HCT116 (cell line): ENCODE measurements at regions not wholly inside any gene's neighbourhood (a gene's known extent, or its start where the extent isn't known, plus 50 kb on each side); places are given as distances from the start of the nearest gene placed in this dataset.

ENCODE experiments used
- ATAC-seq: fragments of 200-7000 bp; cut with Tn5 transposase; 2 replicates; pipeline ENCODE4 v1.9.1; 2020; ENCODE audit warnings: mild to moderate bottlenecking, moderate library complexity
- BruUV-seq: library from RNA; stranded (reverse); fragments of 400-500 nt; replicated peaks from 2 replicates; lab custom pipeline; 2021; lab: Mats Ljungman, UMichigan
- CTCF ChIA-PET: fragments of 300-600 bp; sonication (Branson Sonifier 250); formaldehyde crosslinking; loops from one replicate; lab custom pipeline; 2021; ENCODE audit warnings: antibody characterized with exemption; lab: Charles Lee
- POLR2A ChIA-PET: fragments of 300-600, 350-600 bp; sonication (Branson Sonifier 250); formaldehyde crosslinking; loops from one replicate; lab custom pipeline; 2021; ENCODE audit warnings: antibody characterized with exemption; lab: Charles Lee
- RAD21 ChIA-PET, 2 experiments: fragments of 300-600 bp; sonication (Branson Sonifier 250); formaldehyde crosslinking; loops; one replicate each; lab custom pipeline; 2023; ENCODE audit warnings: low total read pairs in 2 of 2; ENCODE audit not compliant: uncharacterized antibody in 2 of 2, unreplicated experiment in 2 of 2, low non-redundant PET in 1 of 2; lab: Charles Lee
- DNase-seq: peaks from one replicate; pipeline ENCODE4 v3.0.0-alpha.2; 2010; ENCODE audit warnings: low read depth, low spot score
- H2AFZ ChIP-seq: fragments of 200-600 bp; shearing (Covaris generic), sonication (generic); 2 replicates; pipeline ENCODE4 v1.6.1; 2017; ENCODE audit warnings: low read depth, mixed run types, mixed read lengths, antibody characterized with exemption, low read length; ENCODE audit not compliant: poor library complexity, severe bottlenecking
- H3K27ac ChIP-seq: 2 replicates; pipeline ENCODE4 v1.5.1; 2012; ENCODE audit warnings: low read depth, low read length
- H3K27me3 ChIP-seq: fragments of 200-600 bp; sonication (generic); 2 replicates; pipeline ENCODE4 v1.6.1; 2016; ENCODE audit warnings: mixed run types, low read length, mixed read lengths; ENCODE audit not compliant: insufficient read depth
- H3K36me3 ChIP-seq, 2 experiments: fragments of 200-500 bp in 1 of 2; fragments of 200-600 bp in 1 of 2; sonication (Bioruptor generic) in 1 of 2; sonication (generic) in 1 of 2; 2 replicates each; pipeline versions ENCODE4 v1.5.1 to v1.6.1; 2014 to 2016; ENCODE audit warnings: low read length in 2 of 2, inconsistent platforms in 1 of 2, mixed read lengths in 1 of 2, mixed run types in 1 of 2; ENCODE audit not compliant: insufficient read depth in 2 of 2, control insufficient read depth in 1 of 2
- H3K4me1 ChIP-seq, 2 experiments: fragments of 200-600 bp in 1 of 2; sonication (generic) in 1 of 2; 2 replicates each; pipeline versions ENCODE4 v1.5.1 to v1.6.1; 2012 to 2017; ENCODE audit warnings: low read length in 2 of 2, inconsistent platforms in 1 of 2, mild to moderate bottlenecking in 1 of 2, mixed read lengths in 1 of 2, mixed run types in 1 of 2, moderate library complexity in 1 of 2; ENCODE audit not compliant: insufficient read depth in 2 of 2, control insufficient read depth in 1 of 2
- H3K4me2 ChIP-seq: fragments of 200-600 bp; sonication (generic); 2 replicates; pipeline ENCODE4 v1.6.1; 2017; ENCODE audit warnings: mixed run types, low read length, mixed read lengths
- H3K4me3 ChIP-seq, 2 experiments: fragments of 200-600 bp in 1 of 2; sonication (generic) in 1 of 2; replicated peaks in 1 of 2; 2 replicates each; pipeline ENCODE4 v1.5.1; 2011 to 2016; ENCODE audit warnings: low read length in 2 of 2, control low read depth in 1 of 2, low read depth in 1 of 2, mild to moderate bottlenecking in 1 of 2, mixed read lengths in 1 of 2, mixed run types in 1 of 2
- H3K79me2 ChIP-seq: fragments of 200-600 bp; sonication (generic); 2 replicates; pipeline ENCODE4 v1.6.1; 2017; ENCODE audit warnings: mild to moderate bottlenecking, mixed run types, low read length, moderate library complexity, mixed read lengths; ENCODE audit not compliant: insufficient read depth
- H3K9ac ChIP-seq: fragments of 200-600 bp; sonication (generic); 2 replicates; pipeline ENCODE4 v1.6.1; 2016; ENCODE audit warnings: low read length, mixed read lengths
- H3K9me2 ChIP-seq: fragments of 200-600 bp; sonication (generic), shearing (Covaris generic); 2 replicates; pipeline ENCODE4 v1.6.1; 2017; ENCODE audit warnings: mixed run types, mild to moderate bottlenecking, moderate library complexity; ENCODE audit not compliant: insufficient read depth
- H3K9me3 ChIP-seq, 2 experiments: fragments of 200-500 bp in 1 of 2; fragments of 200-600 bp in 1 of 2; sonication (Bioruptor generic) in 1 of 2; sonication (generic) in 1 of 2; 2 replicates each; pipeline ENCODE4 v1.6.1; 2014 to 2017; ENCODE audit warnings: low read length in 2 of 2, mixed read lengths in 2 of 2, inconsistent platforms in 1 of 2, low read depth in 1 of 2, mild to moderate bottlenecking in 1 of 2, mixed run types in 1 of 2, moderate library complexity in 1 of 2; ENCODE audit not compliant: control insufficient read depth in 1 of 2, insufficient read depth in 1 of 2
- H4K20me1 ChIP-seq: fragments of 200-600 bp; sonication (generic), shearing (Covaris generic); 2 replicates; pipeline ENCODE4 v1.6.1; 2017; ENCODE audit warnings: mixed run types, mild to moderate bottlenecking, moderate library complexity; ENCODE audit not compliant: insufficient read depth
- ATF3 ChIP-seq: IDR thresholded peaks from 2 replicates; pipeline ENCODE4 v1.6.1; 2012
- CBX3 ChIP-seq: IDR thresholded peaks from 2 replicates; pipeline ENCODE4 v1.6.1; 2012; ENCODE audit warnings: low read depth
- CEBPB ChIP-seq: IDR thresholded peaks from 2 replicates; pipeline ENCODE4 v1.6.1; 2012; ENCODE audit warnings: low read depth
- CTCF ChIP-seq, 3 experiments: fragments of 200-600 bp in 1 of 3; sonication (generic) in 1 of 3; IDR thresholded peaks in 2 of 3; conservative IDR thresholded peaks in 1 of 3; 2 replicates each; pipeline ENCODE4 v1.5.1; 2012 to 2017; ENCODE audit warnings: low read depth in 2 of 3, low read length in 2 of 3, antibody characterized with exemption in 1 of 3, borderline replicate concordance in 1 of 3, control low read depth in 1 of 3, mild to moderate bottlenecking in 1 of 3, mixed read lengths in 1 of 3, mixed run types in 1 of 3, moderate library complexity in 1 of 3; ENCODE audit not compliant: insufficient read depth in 1 of 3
- EGR1 ChIP-seq: IDR thresholded peaks from 2 replicates; pipeline ENCODE4 v1.6.1; 2012; ENCODE audit warnings: low read depth
- EZH2 ChIP-seq: fragments of 200-600 bp; sonication (generic); IDR thresholded peaks from 2 replicates; pipeline ENCODE4 v1.6.1; 2017; ENCODE audit warnings: antibody characterized with exemption, mixed run types
- EZH2phosphoT487 ChIP-seq: fragments of 200-600 bp; IDR thresholded peaks from 2 replicates; pipeline ENCODE4 v1.6.1; 2018; ENCODE audit warnings: antibody characterized with exemption, borderline replicate concordance
- JUND ChIP-seq: IDR thresholded peaks from 2 replicates; pipeline ENCODE4 v1.6.1; 2012
- MAX ChIP-seq: IDR thresholded peaks from 2 replicates; pipeline ENCODE4 v1.6.1; 2012
- POLR2A ChIP-seq: IDR thresholded peaks from 2 replicates; pipeline ENCODE4 v1.7.0; 2011; ENCODE audit warnings: borderline replicate concordance; ENCODE audit not compliant: insufficient read depth, insufficient read length; ENCODE audit errors: extremely low read depth
- SIN3A ChIP-seq: IDR thresholded peaks from 2 replicates; pipeline ENCODE4 v1.6.1; 2012; ENCODE audit warnings: low read depth
- SRF ChIP-seq: IDR thresholded peaks from 2 replicates; pipeline ENCODE4 v1.6.1; 2012; ENCODE audit warnings: low read depth
- TCF7L2 ChIP-seq: IDR thresholded peaks from 2 replicates; pipeline ENCODE4 v1.7.0; 2011; ENCODE audit warnings: borderline replicate concordance, inconsistent platforms; ENCODE audit not compliant: insufficient read depth, insufficient read length; ENCODE audit errors: extremely low read depth
- YY1 ChIP-seq: IDR thresholded peaks from 2 replicates; pipeline ENCODE4 v1.6.1; 2011; ENCODE audit warnings: low read length, low read depth, moderate library complexity, mild to moderate bottlenecking; ENCODE audit not compliant: insufficient replicate concordance; ENCODE audit errors: extremely low read depth
- ZBTB33 ChIP-seq: IDR thresholded peaks from 2 replicates; pipeline ENCODE4 v1.6.1; 2011; ENCODE audit warnings: mild to moderate bottlenecking, low read length, moderate library complexity; ENCODE audit not compliant: insufficient replicate concordance; ENCODE audit errors: extremely low read depth
- ZFX ChIP-seq: fragments of 450-650 bp; IDR thresholded peaks from 2 replicates; pipeline ENCODE4 v1.6.1; 2017
- ZNF274 ChIP-seq: fragments of 200-500 bp; sonication (Bioruptor generic); IDR thresholded peaks from 2 replicates; pipeline ENCODE4 v1.6.1; 2014; ENCODE audit warnings: mild to moderate bottlenecking, low read depth, low read length, inconsistent platforms
- intact Hi-C: fragments of 100-400 bp; cut with micrococcal nuclease; formaldehyde crosslinking; loops from 2 replicates; pipeline ENCODE4 v1.10.0; 2022

- Histone ChIP-seq H2AFZ (no peak overlapping the region), H3K9me3 (0 out of 4 replicates have a peak, but pooled peaks cover 0 to 3% of the 10 kb centered on the region in 2 experiments), H3K4me1 (no peaks in the 10 kb centered on the region), H3K79me2 (no peaks in the 10 kb centered on the region), H3K4me3 (no peak overlapping the region), H3K27ac (no peak overlapping the region), H3K27me3 (no peaks in the 10 kb centered on the region), H3K9ac (no peak overlapping the region), H3K4me2 (no peak overlapping the region), H3K36me3 (no peaks in the 10 kb centered on the region), H3K9me2 (no peaks in the 10 kb centered on the region), H4K20me1 (no peaks in the 10 kb centered on the region)
- ATAC-seq (no peak), DNase-seq (no peak)
- intact Hi-C loops, result no loop called here
- TF ChIP-seq JUND, result no peak
- TF ChIP-seq ZBTB33, result no peak
- TF ChIP-seq CBX3, result no peak
- no peak for TF ChIP-seq YY1
- no peak for TF ChIP-seq CEBPB
- no peak for TF ChIP-seq EGR1
- no peak for TF ChIP-seq EZH2
- TF ChIP-seq TCF7L2, result no peak
- TF ChIP-seq MAX, result no peak
- TF ChIP-seq SIN3A, result no peak
- TF ChIP-seq SRF, result no peak
- no peak for TF ChIP-seq POLR2A
- no peak for TF ChIP-seq EZH2phosphoT487
- no peak for TF ChIP-seq ZNF274
- no peak for TF ChIP-seq ZFX
- no peak for TF ChIP-seq ATF3
- TF ChIP-seq CTCF (IDR thresholded peaks at IDR 0.05 in 2 of 3, conservative IDR thresholded peaks at IDR 0.05 in 1 of 3; ENCODE audit: borderline replicate concordance in 1 of 3, insufficient read depth in 1 of 3, low read depth in 2 of 3, low read length in 2 of 3), result no peak
- ChIA-PET CTCF (no interaction called here), RAD21 (no interaction called here), POLR2A (no interaction called here)
- no TSS peak for BruUV-seq
Observed at GRCh38 chr10:63801166-63801565, 280.0 kb downstream of the REEP3 start.
